ENCODE measurements at regions not wholly inside any gene's neighbourhood (a gene's known extent, or its start where the extent isn't known, plus 50 kb on each side); places are given as distances from the start of the nearest gene placed in this dataset.

- BruUV-seq (replicated peaks), result no TSS peak
- no peak overlapping the region for H2AFZ ChIP-seq
- CTCF ChIA-PET, result no interaction called here
- H3K27me3 ChIP-seq (ENCODE audit: insufficient read depth, low read depth), result no peaks in the 10 kb centered on the region
- DNase-seq, result no peak
- intact Hi-C loops (cut with micrococcal nuclease; ENCODE audit: unreplicated experiment), result no loop called here
- H3K9me2 ChIP-seq (ENCODE audit: insufficient read depth), result no peaks in the 10 kb centered on the region
- no peaks in the 10 kb centered on the region for H3K79me2 ChIP-seq (ENCODE audit: low read depth)
- H3K4me2 ChIP-seq, result no peak overlapping the region
- no peaks in the 10 kb centered on the region for H3K36me3 ChIP-seq (ENCODE audit: low read depth)
- POLR2A ChIA-PET (ENCODE audit: unreplicated experiment), result no interaction called here
- H3K27ac ChIP-seq, result no peak overlapping the region
- no peaks in the 10 kb centered on the region for H3K9me3 ChIP-seq (ENCODE audit: insufficient read depth, low read depth)
- no peak for TF ChIP-seq CTCF (conservative IDR thresholded peaks at IDR 0.05)
- no peak for TF ChIP-seq EZH2 (IDR thresholded peaks at IDR 0.05; ENCODE audit: low read depth)
- H4K20me1 ChIP-seq (ENCODE audit: insufficient read depth), result no peaks in the 10 kb centered on the region
- no peak overlapping the region for H3K4me3 ChIP-seq
- no peaks in the 10 kb centered on the region for H3F3A ChIP-seq (ENCODE audit: insufficient read depth, low read depth)
- H3K4me1 ChIP-seq (replicated peaks; ENCODE audit: insufficient read depth), result no peaks in the 10 kb centered on the region
Observed at GRCh38 chr2:59744436-59744835, 809.0 kb downstream of the BCL11A start.

GRCh38 chr2:59741840-59742239, 811.6 kb downstream of the BCL11A start:
- H3K9me3 ChIP-seq (ENCODE audit: insufficient read depth, low read depth), result no peaks in the 10 kb centered on the region
- H2AFZ ChIP-seq, result no peak overlapping the region
- no peak overlapping the region for H3K4me3 ChIP-seq
- H3F3A ChIP-seq (ENCODE audit: insufficient read depth, low read depth), result no peaks in the 10 kb centered on the region
- CTCF ChIA-PET, result no interaction called here
- no peaks in the 10 kb centered on the region for H3K4me1 ChIP-seq (replicated peaks; ENCODE audit: insufficient read depth)
- H3K4me2 ChIP-seq, result no peak overlapping the region
- H3K79me2 ChIP-seq (ENCODE audit: low read depth), result no peaks in the 10 kb centered on the region
- intact Hi-C loops (cut with micrococcal nuclease; ENCODE audit: unreplicated experiment), result no loop called here
- no TSS peak for BruUV-seq (replicated peaks)
- H3K36me3 ChIP-seq (ENCODE audit: low read depth), result no peaks in the 10 kb centered on the region
- H3K9me2 ChIP-seq (ENCODE audit: insufficient read depth), result no peaks in the 10 kb centered on the region
- no peak for DNase-seq
- H3K27me3 ChIP-seq (ENCODE audit: insufficient read depth, low read depth), result no peaks in the 10 kb centered on the region
- TF ChIP-seq CTCF (conservative IDR thresholded peaks at IDR 0.05) (no peak), EZH2 (IDR thresholded peaks at IDR 0.05; ENCODE audit: low read depth) (no peak)
- H3K27ac ChIP-seq, result no peak overlapping the region
- POLR2A ChIA-PET (ENCODE audit: unreplicated experiment), result no interaction called here
- no peaks in the 10 kb centered on the region for H4K20me1 ChIP-seq (ENCODE audit: insufficient read depth)

GRCh38 chr2:59739166-59739565, 814.3 kb downstream of the BCL11A start:
- H4K20me1 ChIP-seq (ENCODE audit: insufficient read depth), result no peaks in the 10 kb centered on the region
- no peaks in the 10 kb centered on the region for H3K9me3 ChIP-seq (ENCODE audit: insufficient read depth, low read depth)
- DNase-seq, result no peak
- H3K9me2 ChIP-seq (ENCODE audit: insufficient read depth), result no peaks in the 10 kb centered on the region; the same call in 1 of the 2 replicates
- POLR2A ChIA-PET (ENCODE audit: unreplicated experiment), result no interaction called here
- H3K27ac ChIP-seq, result no peak overlapping the region
- CTCF ChIA-PET, result no interaction called here
- no peaks in the 10 kb centered on the region for H3K79me2 ChIP-seq (ENCODE audit: low read depth)
- TF ChIP-seq EZH2 (IDR thresholded peaks at IDR 0.05; ENCODE audit: low read depth), result no peak
- intact Hi-C loops (cut with micrococcal nuclease; ENCODE audit: unreplicated experiment), result no loop called here
- no peaks in the 10 kb centered on the region for H3K36me3 ChIP-seq (ENCODE audit: low read depth)
- no peak overlapping the region for H2AFZ ChIP-seq
- no TSS peak for BruUV-seq (replicated peaks)
- no peaks in the 10 kb centered on the region for H3F3A ChIP-seq (ENCODE audit: insufficient read depth, low read depth)
- H3K4me3 ChIP-seq, result no peak overlapping the region
- H3K27me3 ChIP-seq (ENCODE audit: insufficient read depth, low read depth), result no peaks in the 10 kb centered on the region
- H3K4me2 ChIP-seq, result no peak overlapping the region
- H3K4me1 ChIP-seq (replicated peaks; ENCODE audit: insufficient read depth), result no peaks in the 10 kb centered on the region

GRCh38 chr2:59737299-59737698, 816.2 kb downstream of the BCL11A start:
- TF ChIP-seq CTCF (conservative IDR thresholded peaks at IDR 0.05) (no peak), EZH2 (IDR thresholded peaks at IDR 0.05; ENCODE audit: low read depth) (no peak)
- Histone ChIP-seq H4K20me1 (ENCODE audit: insufficient read depth) (no peaks in the 10 kb centered on the region), H3F3A (ENCODE audit: insufficient read depth, low read depth) (no peaks in the 10 kb centered on the region), H3K9me2 (ENCODE audit: insufficient read depth) (no peaks in the 10 kb centered on the region; the same call in 1 of the 2 replicates), H3K27ac (no peak overlapping the region), H3K27me3 (ENCODE audit: insufficient read depth, low read depth) (no peaks in the 10 kb centered on the region), H3K79me2 (ENCODE audit: low read depth) (no peaks in the 10 kb centered on the region), H3K4me3 (no peak overlapping the region), H3K4me2 (no peak overlapping the region), H3K4me1 (replicated peaks; ENCODE audit: insufficient read depth) (no peaks in the 10 kb centered on the region), H3K36me3 (ENCODE audit: low read depth) (no peaks in the 10 kb centered on the region), H3K9me3 (ENCODE audit: insufficient read depth, low read depth) (no peaks in the 10 kb centered on the region), H2AFZ (no peak overlapping the region)
- POLR2A ChIA-PET (ENCODE audit: unreplicated experiment), result no interaction called here
- BruUV-seq (replicated peaks), result no TSS peak
- DNase-seq, result no peak
- CTCF ChIA-PET, result no interaction called here
- intact Hi-C loops (cut with micrococcal nuclease; ENCODE audit: unreplicated experiment), result no loop called here

Data from PC-9 (cell line).